ENCODE measurements at regions not wholly inside any gene's neighbourhood (a gene's known extent, or its start where the extent isn't known, plus 50 kb on each side); places are given as distances from the start of the nearest gene placed in this dataset.
"Not testable (repeated sequence)": the region's sequence is repeated elsewhere in the genome, so short reads cannot be mapped to it uniquely, and the experiment has no call there.

GRCh38 chr6:14573703-14574290 is 456.2 kb downstream of the CD83 start:
- intact Hi-C loops (cut with DNase I), result no loop called here
- DNase-seq, result no peak

DNA sequence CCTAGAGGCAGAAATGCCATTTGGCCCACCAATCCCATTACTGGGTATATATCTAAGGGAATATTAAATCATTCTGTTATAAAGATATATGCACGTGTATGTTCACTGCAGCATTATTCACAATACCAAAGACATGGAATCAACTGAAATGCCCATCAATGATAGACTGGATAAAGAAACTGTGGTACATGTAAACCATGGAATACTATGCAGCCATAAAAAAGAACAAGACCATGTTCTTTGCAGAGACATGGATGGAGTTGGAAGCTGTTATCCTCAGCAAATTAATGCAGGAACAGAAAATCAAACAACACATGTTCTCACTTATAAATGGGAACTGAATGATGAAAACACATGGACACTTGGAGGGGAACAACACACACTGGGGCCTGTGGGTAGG is 458.4 kb downstream of the CD83 start:
- no peak for DNase-seq
- intact Hi-C loops (cut with DNase I), result no loop called here

DNA sequence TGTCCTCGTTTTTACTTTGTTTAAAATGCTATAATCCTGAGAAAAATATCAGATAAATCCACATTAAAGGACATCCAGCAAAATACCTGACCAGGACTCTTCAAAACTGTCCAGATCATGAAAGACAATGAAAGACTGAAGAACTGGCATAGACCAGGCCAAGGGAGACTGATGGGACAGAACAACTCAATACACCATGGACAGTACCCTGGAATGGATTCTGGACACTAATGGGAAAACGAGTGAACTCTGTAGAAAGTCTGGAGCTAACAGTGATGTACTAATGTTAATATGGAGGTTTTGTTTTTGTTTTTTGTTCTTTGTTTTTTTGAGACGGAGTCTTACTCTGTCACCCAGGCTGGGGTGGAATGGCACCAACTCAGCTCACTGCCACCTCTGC is 461.4 kb downstream of the CD83 start:
- DNase-seq, result no peak
- intact Hi-C loops (cut with DNase I), result no loop called here

GRCh38 chr6:14582749-14583148 is 465.2 kb downstream of the CD83 start:
- no peak for DNase-seq
- intact Hi-C loops (cut with DNase I), result no loop called here

DNA sequence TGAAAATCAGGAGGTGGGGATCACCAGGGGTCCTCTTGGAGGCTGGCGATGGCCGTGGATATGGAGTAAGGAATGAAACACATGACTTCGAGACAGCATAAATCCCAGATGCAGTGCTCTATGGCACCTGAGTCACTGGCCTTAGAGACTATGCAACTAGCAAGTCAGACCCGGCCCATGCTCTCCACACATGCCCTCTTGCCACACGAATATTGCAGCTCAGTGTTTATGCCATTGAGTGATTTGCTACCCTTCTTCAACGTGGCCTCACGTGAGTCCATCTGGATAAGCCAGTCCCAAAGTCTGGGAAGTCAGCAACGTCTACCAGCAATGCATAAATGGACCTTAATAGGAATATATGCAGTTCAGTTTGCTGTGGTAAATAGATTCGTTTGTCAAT is 466.3 kb downstream of the CD83 start:
- intact Hi-C loops (cut with DNase I), result no loop called here
- DNase-seq, result no peak

- intact Hi-C loops (cut with DNase I), result no loop called here
- DNase-seq, result no peak
Measured at GRCh38 chr6:14584450-14584849, 466.9 kb downstream of the CD83 start.

- intact Hi-C loops (cut with DNase I), result no loop called here
- no peak for DNase-seq
Measured at GRCh38 chr6:14585689-14586088, 468.1 kb downstream of the CD83 start.

GRCh38 chr6:14589175-14589574 is 471.6 kb downstream of the CD83 start:
- intact Hi-C loops (cut with DNase I), result no loop called here
- no peak for DNase-seq

DNA sequence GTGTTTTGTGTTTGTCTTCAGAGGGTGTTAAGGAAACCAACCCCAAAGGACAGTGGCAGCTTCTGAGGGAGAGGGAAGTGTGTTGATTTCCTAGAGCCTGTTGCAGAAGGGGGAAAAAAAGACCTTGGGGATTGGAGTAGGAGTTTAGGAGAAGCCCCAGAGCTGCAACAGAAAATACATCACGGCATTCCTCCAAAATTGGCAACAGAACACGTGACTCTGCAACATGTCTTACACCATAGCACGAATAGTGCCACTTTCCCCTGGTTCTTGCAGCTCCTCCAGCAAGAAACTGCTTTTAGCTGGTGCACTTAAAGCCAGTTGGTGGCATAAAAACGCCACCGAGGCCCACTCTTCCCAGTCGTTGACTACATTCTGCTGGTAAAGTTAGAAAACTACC is 473.0 kb downstream of the CD83 start:
- intact Hi-C loops (cut with DNase I), result no loop called here
- DNase-seq, result no peak

DNA sequence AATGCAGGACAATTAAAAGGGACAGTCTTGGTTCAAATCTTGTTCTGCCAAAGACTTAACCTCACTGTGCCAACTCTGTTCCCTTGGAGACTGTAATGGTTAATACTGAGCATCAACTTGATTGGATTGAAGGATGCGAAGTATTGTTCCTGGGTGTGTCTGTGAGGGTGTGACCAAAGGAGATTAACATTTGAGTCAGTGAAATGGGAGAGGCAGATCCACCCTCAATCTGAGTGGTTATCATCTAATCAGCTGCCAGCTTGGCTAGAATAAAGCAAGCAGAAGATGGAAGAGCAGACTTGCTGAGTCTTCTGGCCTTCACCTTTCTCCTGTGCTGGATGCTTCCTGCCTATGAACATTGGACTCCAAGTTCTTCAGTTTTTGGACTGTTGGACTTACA is 474.4 kb downstream of the CD83 start:
- intact Hi-C loops (cut with DNase I), result no loop called here
- no peak for DNase-seq

DNA sequence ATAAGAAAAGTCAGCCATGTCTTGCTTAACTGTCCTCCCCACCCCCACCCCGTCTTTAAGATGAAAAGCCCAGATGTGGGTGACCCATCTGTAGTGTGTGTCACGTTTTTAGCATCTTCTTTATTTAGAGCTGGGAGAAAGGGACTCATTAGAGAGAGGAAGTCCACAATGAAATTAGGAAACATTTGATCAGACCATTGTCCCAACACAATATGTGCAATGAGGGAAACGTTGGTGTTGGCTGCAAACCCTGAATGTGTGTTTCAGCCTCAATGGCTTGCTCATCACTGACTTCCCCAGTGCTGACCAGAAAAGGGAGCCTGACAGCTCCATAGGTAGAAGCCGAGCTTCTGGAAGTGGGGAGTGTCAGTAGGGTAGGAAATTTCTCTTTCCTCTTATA is 475.7 kb downstream of the CD83 start:
- no peak for DNase-seq
- intact Hi-C loops (cut with DNase I), result no loop called here

GRCh38 chr6:14595751-14596150 is 478.2 kb downstream of the CD83 start:
- DNase-seq, result no peak
- intact Hi-C loops (cut with DNase I), result no loop called here

DNA sequence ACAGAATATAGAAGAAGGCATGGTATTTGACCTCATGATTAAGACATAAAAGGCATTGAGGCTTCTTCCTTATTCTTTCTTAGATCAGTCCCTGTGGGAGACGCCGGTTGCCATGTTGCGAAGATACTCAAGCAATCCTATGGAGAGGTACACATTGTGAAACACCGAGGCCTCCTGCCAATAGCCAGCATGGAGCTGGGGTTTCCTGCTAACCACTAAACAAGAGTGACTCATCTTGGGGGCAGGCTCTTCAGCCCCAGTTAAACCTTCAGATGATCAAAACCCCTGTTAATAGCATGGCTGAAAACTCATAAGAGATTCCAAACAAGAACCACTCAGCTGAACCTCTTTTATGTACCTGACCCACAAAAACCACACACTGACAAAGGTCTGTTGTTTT is 478.8 kb downstream of the CD83 start:
- DNase-seq, result no peak
- intact Hi-C loops (cut with DNase I), result no loop called here

DNA sequence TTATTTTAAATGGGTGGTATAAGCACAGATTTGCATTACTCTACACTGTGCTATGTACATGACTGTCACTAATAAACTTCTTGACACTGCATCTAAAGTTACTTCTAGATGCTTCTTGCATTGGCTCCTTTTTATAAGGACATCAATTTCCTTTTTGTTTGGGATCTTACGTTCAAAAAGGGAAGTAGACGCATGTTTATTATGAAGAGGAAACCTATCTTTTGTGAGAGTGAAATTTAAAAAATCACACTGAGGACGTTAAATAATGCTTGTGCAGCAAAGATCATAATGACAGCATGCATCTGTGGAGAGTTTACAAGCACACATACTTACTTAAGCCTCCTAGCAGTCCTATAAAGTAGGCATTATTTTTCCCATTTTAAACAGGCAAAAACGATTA is 479.5 kb downstream of the CD83 start:
- intact Hi-C loops (cut with DNase I), result no loop called here
- DNase-seq, result no peak

DNA sequence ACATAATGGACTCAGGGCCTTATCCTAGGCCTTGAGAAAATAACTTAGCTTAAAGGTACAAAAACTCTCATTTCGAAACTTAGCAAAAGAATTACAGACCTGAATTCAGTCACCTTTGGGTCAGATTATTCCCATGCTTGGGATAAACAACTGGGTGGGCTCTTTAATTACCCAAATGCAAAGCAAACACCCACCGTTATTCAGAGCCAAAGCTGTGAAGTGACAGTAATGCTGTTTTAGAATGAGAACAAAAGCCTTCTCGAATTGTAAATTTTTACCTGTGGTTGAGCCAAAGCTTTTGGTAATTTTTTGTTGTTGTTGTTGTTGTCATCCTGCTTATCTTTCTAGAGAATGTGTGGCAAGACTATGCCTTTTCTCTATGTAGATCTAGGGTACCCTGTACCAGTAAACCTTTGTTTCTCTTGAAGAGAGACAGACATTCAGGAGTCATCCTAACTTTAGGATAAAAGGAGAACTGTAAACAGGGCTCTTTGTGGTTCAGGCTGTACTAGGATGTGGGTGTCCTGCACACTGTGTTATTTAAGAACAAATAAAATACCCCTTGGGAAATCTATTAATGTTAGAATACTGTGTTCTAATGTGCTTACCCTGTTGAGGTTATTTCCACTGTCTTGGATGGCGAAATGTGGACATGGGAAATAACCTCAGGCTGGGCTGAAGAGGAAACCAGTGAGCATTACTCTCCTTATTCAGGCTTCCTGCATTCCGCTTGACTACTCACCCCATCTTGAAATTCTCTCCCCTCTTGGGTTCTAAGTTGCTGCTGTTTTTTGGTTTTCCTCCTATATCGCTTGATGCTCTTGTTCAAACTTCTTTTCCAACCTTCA is 480.7 kb downstream of the CD83 start:
- intact Hi-C loops (cut with DNase I), result no loop called here
- no peak for DNase-seq

GRCh38 chr6:14600306-14600705 is 482.7 kb downstream of the CD83 start:
- intact Hi-C loops (cut with DNase I); DNase-seq: not testable (repeated sequence)

GRCh38 chr6:14601490-14601889 is 483.9 kb downstream of the CD83 start:
- intact Hi-C loops (cut with DNase I), result no loop called here

DNA sequence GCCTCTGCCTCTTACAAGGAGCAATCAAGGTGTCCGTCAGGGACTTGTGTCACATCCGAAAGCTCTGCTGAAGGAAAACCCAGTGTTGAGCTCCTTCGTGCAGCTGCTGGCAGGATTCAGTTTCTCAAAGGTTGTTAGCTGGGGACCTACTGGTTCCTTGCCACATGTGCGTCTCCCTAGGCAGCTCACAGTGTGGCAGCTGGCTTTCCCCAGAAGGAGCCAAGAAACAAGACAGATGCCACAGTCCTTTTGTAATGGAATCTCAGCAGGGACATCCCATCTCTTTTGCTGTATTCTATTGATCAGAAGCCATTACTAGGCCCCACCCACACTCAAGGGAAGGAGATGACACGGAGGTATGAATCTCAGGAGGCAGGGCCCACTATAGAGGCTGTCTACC is 488.8 kb downstream of the CD83 start:
- intact Hi-C loops (cut with DNase I), result no loop called here

More at GRCh38 chr6:14601490-14601889, 483.9 kb downstream of the CD83 start:
- DNase-seq, result no peak

GRCh38 chr6:14610141-14610540 is 492.6 kb downstream of the CD83 start:
- intact Hi-C loops (cut with DNase I), result no loop called here
- DNase-seq, result no peak

More for the DNA sequence above, 488.8 kb downstream of the CD83 start:
- no peak for DNase-seq

- no peak for DNase-seq
Measured at GRCh38 chr6:14612016-14612980, 494.7 kb downstream of the CD83 start.

More at GRCh38 chr6:14612016-14612980, 494.7 kb downstream of the CD83 start:
- intact Hi-C loops (cut with DNase I), result no loop called here

All from head of caudate nucleus (tissue), 42 donors.